GM18951 (cell line): ENCODE measurements at regions not wholly inside any gene's neighbourhood (a gene's known extent, or its start where the extent isn't known, plus 50 kb on each side); places are given as distances from the start of the nearest gene placed in this dataset.

Experiments used
- POLR2A ChIP-seq: IDR thresholded peaks from 4 replicates; pipeline ENCODE4 v1.6.1; 2011; ENCODE audit warnings: mild to moderate bottlenecking; ENCODE audit not compliant: insufficient read length, insufficient read depth; ENCODE audit errors: extremely low read depth
- in situ Hi-C: fragments of 300-500 bp; cut with MboI; formaldehyde crosslinking; loops from one replicate; pipeline ENCODE4 v1.12.0; 2022; ENCODE audit warnings: low sequenced_read_pairs, mixed read lengths, inconsistent platforms; ENCODE audit not compliant: unreplicated experiment

DNA sequence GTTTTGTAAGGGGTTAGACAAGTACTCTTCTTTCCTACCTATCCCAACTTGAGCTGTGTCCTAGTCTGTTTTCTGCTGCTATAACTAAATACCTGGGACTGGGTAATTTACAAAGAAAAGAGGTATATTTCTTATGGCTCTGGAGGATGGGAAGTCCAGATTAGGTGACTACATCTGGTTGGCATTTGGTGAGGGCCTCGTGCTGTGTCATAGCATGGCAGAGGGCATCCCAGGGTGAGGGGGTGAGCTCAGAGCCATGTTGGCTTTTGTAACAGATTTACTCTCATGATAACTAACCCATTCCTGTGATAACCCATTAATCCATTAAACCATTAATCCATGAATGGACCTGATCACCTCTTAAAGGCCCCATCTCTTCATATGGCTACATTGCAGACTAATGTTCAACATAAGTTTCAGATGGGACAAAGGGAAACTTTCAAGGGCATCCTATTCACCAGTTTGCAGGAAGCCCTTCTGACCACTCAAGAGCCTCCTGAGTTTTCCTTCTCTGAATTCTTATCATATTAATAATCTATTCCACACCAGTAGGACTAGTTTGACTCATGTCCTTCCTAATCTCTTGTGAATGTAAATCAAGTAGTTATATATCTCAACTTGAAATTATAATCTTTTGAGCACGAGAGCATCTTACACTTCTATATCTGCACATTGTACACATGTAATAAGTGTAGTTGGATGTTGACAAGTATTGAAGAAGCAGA lies 185.7 kb upstream of the ZPLD1 start:
- in situ Hi-C loops, result no loop called here
- no peak for TF ChIP-seq POLR2A

DNA sequence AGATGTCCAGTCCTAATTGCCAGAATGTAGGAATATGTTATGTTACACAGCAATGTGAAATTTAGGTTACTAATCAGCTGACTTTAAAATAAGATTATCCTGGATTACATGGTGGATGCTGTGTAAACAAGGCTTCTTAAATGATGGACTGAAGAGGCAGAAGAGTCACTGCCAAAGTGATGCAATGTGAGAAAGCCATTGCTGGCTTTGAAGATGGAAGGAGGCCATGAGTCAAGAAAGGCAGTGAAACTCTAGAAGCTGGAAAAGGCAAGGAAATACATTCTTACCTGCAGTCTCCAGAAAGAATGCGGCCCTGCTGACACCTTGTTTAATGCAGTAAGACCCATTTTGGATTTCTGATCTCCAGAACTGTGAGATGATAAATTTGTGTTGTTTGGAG lies 179.1 kb upstream of the ZPLD1 start:
- in situ Hi-C loops, result no loop called here
- no peak for TF ChIP-seq POLR2A

DNA sequence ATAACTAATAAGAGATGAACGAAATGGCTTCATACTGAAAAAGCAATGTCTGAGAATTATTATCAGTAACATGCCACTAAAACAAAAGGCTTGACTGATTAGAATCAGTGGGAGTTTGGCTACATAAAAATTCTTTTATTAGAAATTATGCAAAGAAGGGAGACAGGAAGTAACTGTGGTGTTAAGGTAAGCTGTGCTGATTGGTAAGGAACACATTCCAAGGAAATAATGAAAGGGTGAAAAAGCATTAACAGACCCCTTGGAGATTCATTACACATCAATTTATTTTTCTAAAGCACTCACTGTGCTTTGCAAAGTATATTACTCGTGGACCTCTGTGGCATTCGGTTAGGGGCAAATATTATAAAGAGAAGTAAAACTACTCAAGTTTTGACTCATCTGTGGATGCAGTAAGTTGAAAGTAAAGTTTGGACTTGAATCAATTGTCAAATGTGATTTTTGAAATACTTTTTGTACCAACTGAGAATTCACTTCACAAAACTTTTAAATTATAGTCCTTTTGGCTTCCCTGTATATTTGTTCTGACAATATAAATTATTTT lies 176.1 kb upstream of the ZPLD1 start:
- in situ Hi-C loops, result no loop called here
- TF ChIP-seq POLR2A, result no peak

DNA sequence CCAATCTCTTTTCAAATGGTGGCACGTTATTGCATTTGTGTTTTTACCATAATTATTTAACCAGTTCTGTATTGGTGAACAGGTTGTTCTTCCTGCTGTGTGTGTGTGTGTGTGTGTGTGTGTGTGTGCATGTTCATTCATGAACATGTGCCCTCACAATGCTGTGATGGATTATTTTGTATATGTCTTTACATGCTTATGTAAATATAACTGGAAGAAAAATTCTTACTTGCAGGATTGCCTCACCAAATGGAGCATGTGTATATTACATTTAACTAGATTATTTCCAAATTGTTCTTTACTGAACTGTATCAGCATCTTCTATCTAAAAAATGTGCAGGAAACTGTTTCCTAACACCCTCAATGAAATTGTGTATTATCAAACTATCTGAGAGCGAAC lies 175.2 kb upstream of the ZPLD1 start:
- in situ Hi-C loops, result no loop called here
- TF ChIP-seq POLR2A, result no peak

DNA sequence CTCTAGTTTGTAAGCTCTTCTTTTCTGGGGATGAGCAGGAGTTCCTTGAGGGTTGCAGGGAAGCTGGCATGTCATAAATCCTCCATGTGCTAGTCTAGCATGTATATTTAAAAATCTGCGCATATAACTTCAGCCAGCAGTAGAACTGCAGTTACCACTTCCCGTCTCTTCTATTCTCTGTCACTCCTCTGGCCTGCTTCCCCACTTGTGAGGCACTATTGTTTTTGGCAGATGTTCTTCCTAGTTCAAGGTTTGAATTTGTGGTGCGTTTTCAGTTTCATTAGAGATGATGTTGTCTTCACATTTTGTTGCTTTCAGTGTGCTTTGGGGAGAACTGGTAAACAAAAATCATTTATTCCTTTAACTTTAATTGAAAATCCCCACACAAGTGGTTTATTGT lies 169.1 kb upstream of the ZPLD1 start:
- in situ Hi-C loops, result no loop called here

DNA sequence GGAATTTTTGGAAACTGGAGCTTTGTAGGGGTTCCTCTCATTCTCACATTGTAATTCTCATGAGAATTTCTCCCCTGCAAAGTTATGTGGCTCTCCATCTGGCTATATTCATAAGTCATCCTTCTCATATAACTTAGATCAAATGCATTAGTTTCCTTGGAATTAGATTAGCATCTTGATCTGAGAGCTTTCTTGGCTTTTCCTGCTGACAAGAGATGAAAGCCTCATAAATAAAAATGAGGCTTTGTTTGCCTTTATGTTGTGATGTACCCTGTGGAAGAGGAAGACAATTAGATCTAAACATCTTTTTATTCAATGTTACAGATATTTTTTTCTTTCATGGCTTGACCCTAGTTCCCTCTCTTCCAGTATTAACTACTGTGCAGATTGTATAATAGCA lies 165.4 kb upstream of the ZPLD1 start:
- in situ Hi-C loops, result no loop called here
- TF ChIP-seq POLR2A, result no peak

More for the DNA sequence above, 169.1 kb upstream of the ZPLD1 start:
- TF ChIP-seq POLR2A, result no peak

DNA sequence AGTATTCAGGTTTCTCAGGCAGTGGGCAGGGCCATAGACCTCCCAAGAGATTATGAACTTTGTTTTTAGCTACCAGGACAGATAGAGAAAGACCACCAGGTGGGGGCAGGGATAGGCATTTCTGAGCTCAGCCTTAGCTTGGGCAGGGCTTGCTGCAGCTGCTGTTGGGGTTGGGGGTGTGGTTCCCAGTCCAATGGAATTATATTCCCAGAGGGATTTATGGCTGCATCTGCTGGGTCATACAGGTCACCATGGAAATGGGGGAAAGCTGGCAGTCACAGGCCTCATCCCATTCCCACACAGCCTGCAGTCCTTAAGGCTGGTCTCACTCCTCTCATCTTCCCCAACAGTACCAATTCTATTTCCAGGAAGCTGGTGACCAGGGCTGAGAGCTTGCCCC lies 144.6 kb upstream of the ZPLD1 start:
- in situ Hi-C loops, result no loop called here
- no peak for TF ChIP-seq POLR2A

DNA sequence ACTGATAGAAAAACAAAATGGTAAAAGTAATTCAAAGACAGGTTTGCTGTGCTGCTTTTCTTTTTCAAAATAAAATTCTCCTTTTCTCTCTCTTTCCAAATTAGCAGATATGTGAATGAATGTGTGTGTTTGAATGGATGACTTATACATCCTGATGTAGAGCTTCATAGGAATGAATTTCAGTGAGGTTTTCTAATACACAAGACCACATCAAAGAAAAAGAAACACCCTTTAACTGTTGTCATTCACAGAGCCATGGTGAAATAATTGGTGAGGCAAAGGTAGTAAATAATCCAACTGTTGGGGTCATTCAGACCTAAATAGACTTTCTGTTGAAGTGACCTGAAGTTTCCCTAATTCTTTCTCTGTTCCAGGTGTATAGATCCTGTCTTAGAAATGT lies 139.1 kb upstream of the ZPLD1 start:
- in situ Hi-C loops, result no loop called here
- TF ChIP-seq POLR2A, result no peak

DNA sequence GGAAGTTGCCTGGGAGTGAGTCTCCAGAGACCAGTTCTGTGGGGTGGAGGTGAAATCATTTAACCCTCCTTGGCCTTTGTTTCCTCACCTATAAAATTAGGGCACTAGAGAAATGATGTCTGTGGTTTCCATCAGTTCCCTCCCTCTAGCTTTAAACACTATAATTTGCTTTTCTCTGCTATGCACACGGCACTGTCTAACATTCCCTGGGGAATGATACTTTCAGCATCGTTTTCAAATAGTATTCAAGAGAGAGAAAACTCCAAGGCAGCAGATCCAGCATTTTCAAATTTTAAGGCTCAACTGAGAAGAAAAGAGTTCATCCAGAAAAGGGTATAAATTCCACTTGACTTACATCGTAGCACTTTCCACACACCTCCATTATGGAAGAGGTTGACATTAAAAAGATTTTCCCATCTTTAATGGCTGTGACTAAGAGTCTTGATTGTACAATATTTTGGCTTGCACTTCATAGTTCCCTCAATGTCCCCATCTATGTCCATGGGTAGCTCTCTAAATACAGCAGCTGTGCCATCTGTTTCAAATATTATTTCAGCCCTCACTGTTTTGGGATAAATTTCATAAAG lies 137.7 kb upstream of the ZPLD1 start:
- no peak for TF ChIP-seq POLR2A

DNA sequence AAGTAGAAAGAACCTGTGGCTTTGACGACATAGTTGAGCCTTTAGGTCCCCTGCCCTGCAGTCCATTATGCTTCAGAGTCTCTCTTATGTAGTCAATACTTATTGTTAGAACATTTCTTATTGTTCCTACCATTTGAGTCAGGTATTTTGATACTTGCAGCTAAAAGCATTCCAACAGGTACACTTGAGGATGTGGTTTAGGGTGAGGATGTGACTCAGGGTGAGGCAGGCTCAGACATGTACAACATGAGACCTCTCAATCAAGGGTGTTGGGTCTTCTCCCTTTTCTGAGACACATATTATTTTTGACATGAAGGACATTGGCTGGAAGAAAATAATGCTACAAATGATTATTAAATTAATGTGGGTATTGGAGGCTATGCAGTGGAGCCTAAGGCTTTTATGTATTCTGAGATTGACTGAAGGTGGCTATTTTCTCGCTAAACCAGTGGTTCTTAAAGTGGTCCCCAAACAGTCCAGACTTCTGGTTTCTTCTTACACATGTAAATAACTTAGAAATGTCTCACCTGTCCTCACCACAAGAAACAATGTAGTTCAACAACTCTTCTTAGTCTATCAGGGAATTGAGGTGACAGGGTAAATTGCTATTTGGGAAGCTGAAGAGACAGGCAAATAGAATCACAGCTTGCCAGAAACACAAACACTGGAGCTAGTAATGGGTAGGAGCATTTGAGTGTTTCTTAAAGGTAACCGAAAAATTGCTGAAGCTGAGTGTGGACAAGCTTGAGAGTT lies 135.5 kb upstream of the ZPLD1 start:
- in situ Hi-C loops, result no loop called here
- TF ChIP-seq POLR2A, result no peak

More for the DNA sequence above, 137.7 kb upstream of the ZPLD1 start:
- in situ Hi-C loops, result no loop called here

DNA sequence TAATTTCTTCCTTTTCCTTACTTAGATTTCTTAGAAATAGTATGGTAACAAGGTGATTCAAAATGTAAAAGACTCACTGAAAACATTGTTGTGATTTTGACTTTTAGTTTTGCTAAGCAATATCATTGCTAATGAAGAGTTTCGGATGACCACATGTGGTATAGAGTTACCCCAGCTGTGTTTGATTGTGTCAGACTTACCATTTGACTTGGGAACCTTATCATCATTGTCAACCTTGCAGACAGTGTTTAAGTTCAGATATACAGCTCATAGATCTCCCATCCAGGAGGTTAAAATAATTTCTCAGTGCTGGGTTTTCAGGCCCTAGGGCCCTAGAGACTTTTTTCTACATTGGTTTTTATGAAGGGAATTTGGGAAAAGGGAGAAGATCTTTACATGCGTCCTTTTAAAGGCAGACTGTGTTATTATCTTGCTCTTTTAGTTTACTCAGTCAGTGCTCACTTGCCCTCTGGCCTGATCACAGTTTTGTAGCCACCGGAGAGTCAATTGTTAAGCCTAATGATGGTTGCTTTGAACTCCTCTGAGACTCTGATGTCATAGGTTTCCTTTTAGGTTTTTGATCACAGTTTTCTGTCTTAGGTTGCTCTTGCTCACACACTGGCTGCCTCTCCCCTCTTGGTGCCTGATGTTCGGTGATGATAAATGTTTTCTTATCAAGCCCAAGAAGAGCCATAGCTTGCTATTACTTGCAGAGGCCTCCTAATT lies 133.5 kb upstream of the ZPLD1 start:
- in situ Hi-C loops, result no loop called here
- no peak for TF ChIP-seq POLR2A

DNA sequence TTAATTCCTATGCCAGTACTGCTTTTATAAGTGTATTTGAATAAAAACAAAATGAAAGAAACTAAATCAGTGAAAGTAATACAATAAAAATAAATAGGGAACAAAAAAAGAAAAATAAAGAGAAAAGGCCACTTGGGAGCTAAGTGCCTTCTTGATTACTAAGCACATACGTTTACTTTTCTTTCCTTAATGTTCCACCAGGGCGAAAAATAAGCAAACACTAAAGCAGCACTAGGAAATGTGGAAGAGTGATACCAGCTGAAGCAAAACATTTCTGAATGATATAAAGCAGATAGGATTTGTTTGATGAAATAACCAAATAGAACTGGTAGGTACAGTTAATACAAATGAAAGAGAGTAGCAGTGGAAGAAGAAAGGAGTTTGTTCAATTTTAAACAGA lies 132.8 kb upstream of the ZPLD1 start:
- in situ Hi-C loops, result no loop called here
- no peak for TF ChIP-seq POLR2A

DNA sequence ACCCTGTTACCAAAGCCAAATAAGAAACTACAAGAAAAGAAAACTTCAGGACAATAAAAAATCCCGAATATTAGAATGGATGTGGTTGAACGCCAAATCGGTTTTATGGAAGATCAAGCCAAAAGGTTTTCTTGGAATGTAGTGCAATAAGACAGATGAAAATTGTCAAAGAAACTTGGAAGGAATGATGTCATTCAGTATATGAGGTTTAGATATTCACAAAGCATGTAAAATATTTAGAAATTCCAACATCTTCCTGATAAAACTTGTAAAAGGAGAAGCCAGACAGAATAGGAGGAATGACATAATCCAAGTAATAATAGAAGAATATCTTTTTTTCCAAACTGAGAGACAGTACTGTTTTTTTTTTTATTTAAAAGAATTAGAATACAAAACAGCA lies 130.3 kb upstream of the ZPLD1 start:
- in situ Hi-C loops, result no loop called here
- no peak for TF ChIP-seq POLR2A
